NCI-H2081 (cell line): ENCODE measurements at regions not wholly inside any gene's neighbourhood (a gene's known extent, or its start where the extent isn't known, plus 50 kb on each side); places are given as distances from the start of the nearest gene placed in this dataset.

Experiments
- DNase-seq, 2 experiments: peaks; one replicate each; lab custom pipeline; 2025; lab: John Stamatoyannopoulos, UW

DNA sequence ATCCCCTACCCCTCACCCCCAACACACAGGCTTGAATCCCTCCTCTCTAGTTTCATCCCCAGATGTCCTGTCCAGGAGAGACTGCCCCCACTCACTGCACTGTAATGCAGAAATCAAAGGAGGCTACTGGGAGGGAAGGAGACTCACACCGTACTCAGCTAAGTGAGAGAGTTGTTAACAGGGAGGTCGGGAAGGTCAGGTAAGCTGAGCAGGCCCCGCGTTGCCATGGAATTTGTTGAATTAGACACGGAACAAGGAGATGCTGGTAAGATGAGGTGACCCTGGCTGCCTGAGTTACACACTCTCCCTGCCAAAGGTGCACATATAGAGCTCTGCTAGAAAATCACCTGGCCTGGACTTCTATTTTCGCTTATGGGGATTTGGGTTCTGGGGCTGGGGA is 197.9 kb downstream of the NXPE2 start:
- DNase-seq, result no peak

DNA sequence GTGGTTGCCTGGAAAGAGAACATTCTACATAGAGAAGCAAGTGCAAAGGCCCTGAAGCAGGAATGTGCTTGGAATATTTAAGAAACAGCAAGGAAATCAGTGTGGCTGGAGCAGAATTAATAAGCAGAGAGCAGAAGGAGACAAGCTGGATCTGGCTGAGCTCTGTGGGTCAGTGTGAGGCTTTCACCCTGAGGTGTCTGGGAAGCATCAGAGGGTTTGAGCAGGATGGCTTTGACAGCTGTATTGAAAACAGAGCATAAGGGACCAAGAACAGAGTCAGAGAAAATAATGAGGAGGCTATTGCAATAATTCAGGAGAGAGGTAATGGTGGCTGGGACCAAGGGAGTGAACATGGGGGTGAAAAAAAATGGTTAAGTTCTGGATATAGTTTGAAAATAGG is 199.6 kb downstream of the NXPE2 start:
- DNase-seq, result no peak

DNA sequence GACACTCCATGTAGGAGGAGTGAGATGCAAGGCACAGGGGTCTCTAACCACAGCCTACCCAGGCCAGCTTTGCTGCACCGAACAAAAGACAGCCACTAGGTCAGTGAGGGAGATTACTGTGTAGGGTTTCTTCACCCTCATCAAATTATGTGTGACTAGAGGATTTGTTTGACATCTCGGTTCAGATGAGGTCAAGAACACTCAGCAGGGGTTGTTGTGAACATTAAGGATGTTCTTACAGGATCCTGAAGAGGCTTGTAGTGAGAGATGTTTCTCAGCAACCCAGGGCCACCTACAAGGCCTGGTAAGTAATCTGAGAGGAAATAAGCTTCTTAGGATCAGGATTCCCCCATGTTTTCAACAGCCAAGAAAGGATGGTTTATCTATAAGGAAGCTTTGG is 202.1 kb downstream of the NXPE2 start:
- DNase-seq, result no peak

GRCh38 chr11:114883472-114883871 is 205.1 kb downstream of the NXPE2 start:
- DNase-seq, result no peak

DNA sequence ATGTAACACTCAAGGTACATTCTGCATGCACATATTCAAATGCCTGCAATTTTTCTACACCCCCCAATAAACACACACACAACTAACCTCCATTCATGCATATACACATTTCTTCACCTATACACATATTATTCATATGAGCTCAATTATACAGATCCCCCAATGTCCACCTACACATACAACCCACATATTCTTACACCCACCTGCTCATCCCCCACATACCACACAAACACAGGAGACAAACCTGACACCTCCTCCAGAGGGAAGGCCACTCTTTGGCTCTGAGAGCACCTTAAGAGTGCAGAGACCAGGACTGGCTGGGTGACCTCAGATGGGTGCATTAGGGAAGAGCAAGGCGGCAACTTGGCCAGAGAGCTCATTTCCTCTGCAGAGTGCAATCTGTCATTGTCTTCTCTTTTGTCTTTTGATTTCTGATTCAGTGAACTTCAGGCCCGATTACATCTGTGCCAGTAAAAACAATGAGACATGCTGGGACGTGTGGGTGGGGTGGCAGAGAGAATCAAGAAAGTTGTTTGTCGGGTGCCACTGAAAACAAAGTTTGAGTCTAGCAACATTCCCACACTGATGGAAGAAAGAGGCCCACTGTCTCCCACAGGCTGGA is 208.4 kb downstream of the NXPE2 start:
- DNase-seq, result no peak

DNA sequence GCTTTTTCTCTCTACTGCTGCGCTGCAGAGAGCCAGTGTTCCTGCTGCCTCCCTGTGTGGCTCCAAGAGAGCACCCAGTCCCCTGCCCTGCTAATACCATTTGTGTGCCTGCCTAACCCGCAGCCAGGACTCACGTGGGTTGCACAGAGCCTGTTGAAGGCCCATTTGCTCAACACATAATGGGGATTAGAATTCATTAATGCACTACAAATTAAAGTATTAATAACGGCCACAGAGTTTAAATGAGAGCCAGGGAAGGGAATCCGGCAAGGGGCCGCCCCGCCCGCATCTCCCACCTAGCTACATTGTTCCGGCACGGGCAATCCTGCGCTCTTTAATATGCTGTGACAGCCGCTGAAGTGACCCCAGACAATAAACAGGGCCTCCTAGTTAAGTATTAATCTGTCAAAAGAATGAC is 211.3 kb downstream of the NXPE2 start:
- DNase-seq, result no peak

- no peak for DNase-seq
Observed at GRCh38 chr11:114890038-114890437, 211.7 kb downstream of the NXPE2 start.

DNA sequence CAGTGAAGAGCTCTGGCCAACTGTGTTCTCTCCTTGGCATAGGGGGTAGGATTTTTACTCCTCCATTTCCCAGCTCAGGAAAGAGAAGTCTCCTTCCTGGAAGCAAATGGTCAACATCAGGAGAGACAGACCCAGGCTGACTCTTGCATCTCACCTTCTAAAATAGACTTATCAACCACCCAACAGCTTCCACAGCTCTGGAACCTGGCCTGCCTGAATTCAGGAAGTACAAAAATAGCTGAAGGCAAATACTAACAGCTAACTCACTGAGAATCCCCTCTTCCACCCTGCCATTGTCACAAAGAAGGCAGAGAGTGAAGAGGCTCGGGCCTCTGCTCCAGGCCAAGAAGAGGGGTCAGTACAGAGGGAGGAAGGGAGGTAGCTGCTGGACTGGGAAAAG is 213.6 kb downstream of the NXPE2 start:
- no peak for DNase-seq

DNA sequence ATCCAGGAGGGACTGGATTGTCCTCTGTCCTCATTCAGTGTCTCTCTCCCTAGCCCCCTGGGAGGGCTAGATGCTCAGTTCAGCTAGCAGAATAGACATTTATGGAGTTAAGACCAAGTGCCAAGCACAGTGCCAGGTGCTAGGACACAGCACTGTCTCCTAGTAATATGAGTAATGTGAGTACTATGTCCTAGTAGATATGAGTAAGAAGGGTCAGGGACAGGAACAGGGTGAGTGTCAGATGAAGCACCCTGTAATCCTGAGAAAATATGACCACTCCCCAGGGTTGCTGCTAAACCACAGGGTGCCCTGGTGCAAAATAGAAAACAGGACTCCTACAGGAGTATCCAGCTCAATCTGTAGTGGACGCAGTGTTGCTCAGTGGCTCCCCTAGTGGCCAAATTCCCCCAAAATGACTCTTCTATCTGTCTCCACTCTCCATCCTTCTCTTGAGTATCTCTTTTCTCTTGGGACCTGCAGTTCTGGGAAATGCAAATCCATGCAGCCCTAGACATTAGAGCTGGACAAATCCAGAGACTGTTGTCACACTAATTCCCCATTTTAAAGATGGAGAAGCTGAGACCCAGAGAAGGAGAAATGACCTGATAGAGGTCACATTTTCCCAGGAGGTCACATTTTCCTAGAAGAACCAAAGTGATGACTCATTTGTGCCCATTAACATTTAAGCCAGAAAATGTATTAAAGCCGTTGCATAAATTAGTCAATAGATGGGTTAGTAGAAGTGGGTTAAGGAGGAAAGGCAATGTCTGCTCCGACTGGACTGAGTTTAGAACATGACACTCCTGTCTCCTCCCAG is 214.3 kb downstream of the NXPE2 start:
- no peak for DNase-seq

DNA sequence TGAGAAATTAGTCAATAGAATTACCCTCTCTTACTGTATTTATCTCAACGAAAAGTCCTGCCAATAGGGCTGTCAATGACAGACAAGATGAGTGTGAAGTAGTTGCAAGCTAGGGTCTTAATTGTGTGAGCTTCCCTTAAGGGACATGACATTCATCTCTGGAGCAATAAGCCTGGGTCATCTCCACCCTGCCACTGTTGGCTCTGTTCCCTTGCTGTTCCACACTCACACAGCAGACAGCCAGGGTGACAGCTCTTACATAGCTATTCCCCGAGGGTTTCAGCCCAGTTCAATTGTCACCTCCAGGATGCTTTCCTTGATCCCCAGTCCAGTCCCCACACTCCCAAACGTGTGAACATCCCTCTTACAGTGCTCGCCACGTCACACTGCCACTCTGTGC is 215.0 kb downstream of the NXPE2 start:
- DNase-seq, result no peak

- no peak for DNase-seq
Observed at GRCh38 chr11:114896594-114896993, 218.3 kb downstream of the NXPE2 start.

- DNase-seq, result no peak
Observed at GRCh38 chr11:114909866-114910265, 231.5 kb downstream of the NXPE2 start.

DNA sequence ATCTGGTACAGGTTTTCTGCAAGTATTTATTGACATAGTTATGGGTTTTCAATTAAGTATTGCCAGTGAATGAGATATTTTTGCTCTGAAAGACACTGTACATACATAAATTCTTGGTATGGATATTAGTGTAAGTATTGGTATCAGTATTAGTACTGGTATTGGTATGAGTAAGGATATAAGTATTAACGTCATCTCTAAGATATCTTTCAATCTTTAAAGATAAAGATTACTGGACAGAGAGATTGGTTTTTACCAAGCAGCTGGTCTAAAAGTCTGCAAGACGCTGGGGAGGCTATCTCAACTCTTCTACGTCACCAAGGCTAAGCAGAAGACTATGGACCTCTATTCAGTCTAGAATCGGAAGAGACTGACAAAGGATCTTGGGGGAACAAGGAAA is 234.5 kb downstream of the NXPE2 start:
- DNase-seq, result no peak

- no peak for DNase-seq
Observed at GRCh38 chr11:114914231-114915005, 236.1 kb downstream of the NXPE2 start.

- DNase-seq, result no peak
Observed at GRCh38 chr11:114915871-114916805, 237.8 kb downstream of the NXPE2 start.

GRCh38 chr11:114918286-114918685 is 240.0 kb downstream of the NXPE2 start:
- no peak for DNase-seq

DNA sequence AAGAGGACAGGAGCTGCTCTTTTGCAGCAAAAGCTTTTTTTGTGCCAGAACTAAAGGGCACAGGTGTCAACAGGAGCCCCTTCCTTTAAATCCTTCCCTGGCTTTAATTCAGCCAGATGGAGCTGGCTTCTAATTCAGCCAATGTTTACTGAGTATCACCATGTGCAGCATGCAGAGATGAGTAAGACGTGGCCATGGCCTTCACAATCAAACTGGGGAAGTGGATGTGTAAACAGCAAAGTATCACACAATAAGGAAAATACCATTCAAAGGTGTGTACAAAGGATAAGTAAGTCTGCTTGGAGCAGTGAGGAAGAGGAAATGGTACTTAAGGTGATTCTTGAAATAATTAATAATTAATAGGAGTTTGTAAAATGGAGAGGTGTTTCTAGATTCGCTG is 243.4 kb downstream of the NXPE2 start:
- no peak for DNase-seq

- DNase-seq, result no peak
Observed at GRCh38 chr11:114924042-114924441, 245.7 kb downstream of the NXPE2 start.

DNA sequence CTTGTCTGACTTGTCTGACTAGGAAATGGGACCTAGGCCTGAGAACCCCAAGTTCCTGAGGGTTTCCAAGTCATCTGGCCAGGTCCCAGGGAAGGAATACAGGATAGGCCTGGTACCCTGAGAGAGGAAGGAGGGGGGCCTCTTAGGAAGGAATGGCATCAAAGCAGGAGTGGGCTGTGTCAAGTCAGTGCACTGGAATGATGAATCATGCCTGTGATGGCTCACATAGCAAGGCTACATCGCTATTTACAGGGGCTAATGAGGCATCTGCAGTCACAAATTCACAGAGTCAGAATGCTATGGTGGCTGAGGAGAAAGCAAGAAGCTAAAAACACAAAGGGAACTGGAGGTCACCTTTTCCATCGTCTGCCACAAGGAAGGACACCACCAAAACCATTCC is 247.3 kb downstream of the NXPE2 start:
- DNase-seq, result no peak

DNA sequence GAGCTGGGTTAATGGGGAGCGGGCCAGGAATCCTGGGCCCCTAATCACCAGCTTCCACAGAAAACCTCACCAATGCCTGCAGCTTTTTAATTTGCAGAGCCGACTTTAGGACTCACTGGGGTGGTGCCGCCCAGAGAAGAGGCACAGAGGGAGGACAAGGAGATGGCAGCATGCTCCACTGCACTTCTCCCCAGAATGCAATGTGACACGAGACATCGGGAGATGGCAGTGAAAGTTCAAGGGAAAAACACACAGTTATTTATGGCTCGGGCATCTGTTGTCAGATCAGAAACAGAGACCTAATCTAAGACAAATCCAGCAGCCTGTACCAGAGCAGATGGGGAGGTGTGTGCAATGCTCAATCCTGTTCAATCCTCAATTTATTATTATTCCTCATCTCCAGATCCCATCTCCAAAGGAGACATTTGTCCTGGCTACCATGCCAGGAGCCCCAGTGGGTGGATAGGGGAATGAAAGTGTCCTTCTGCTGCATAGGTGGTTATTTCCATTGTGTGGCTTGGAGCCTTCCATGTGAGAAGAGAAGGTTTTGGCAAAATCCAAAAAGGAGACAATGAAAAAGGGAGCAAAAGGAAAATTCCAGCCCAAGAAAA is 250.0 kb downstream of the NXPE2 start:
- no peak for DNase-seq

GRCh38 chr11:114929351-114930000 is 251.1 kb downstream of the NXPE2 start:
- no peak for DNase-seq
